ENCODE measurements at regions not wholly inside any gene's neighbourhood (a gene's known extent, or its start where the extent isn't known, plus 50 kb on each side); places are given as distances from the start of the nearest gene placed in this dataset.

- Histone ChIP-seq H4K91ac (replicated peaks; ENCODE audit: insufficient read length, low read length) (no peak overlapping the region), H3K4me1 (replicated peaks in 1 of 4; ENCODE audit: control insufficient read depth in 3 of 4, insufficient read depth in 4 of 4, low read length in 3 of 4) (peaks cover 0 to 4% (median 0%) of the 10 kb centered on the region in 4 experiments; a peak in 2 of 7 replicates), H3K27ac (ENCODE audit: low read depth, low read length) (no peak overlapping the region), H3K4me2 (ENCODE audit: insufficient read depth in 1 of 2, low read depth in 2 of 2, low read length in 2 of 2) (no peak overlapping the region), H3K4me3 (ENCODE audit: extremely low read depth in 1 of 4, insufficient read depth in 2 of 4, low read depth in 3 of 4, low read length in 4 of 4) (no peak overlapping the region), H3K79me2 (ENCODE audit: control insufficient read depth in 1 of 2, insufficient read depth in 2 of 2, low read length in 2 of 2) (no peaks in the 10 kb centered on the region), H4K8ac (ENCODE audit: extremely low read depth, insufficient read depth, low read length) (no peak overlapping the region), H3K27me3 (replicated peaks in 1 of 4; ENCODE audit: control insufficient read depth in 3 of 4, extremely low read depth in 1 of 4, insufficient read depth in 3 of 4, low read length in 3 of 4) (no peaks in the 10 kb centered on the region; a peak in 2 of 7 replicates), H3K14ac (ENCODE audit: insufficient read length) (no peak overlapping the region), H3K4ac (replicated peaks; ENCODE audit: insufficient read length, low read depth, low read length) (no peak overlapping the region), H2BK120ac (replicated peaks; ENCODE audit: low read depth, low read length) (no peak overlapping the region), H3K9ac (replicated peaks in 1 of 4; ENCODE audit: extremely low read depth in 1 of 4, low read depth in 3 of 4, low read length in 3 of 4) (no peak overlapping the region), H3K18ac (ENCODE audit: extremely low read depth, low read length) (no peak overlapping the region), H2BK20ac (ENCODE audit: low read length) (no peak overlapping the region), H2BK12ac (ENCODE audit: low read depth, low read length) (no peak overlapping the region), H2BK15ac (ENCODE audit: low read length) (peak overlapping the region; percentile 85; the same call in 1 of the 2 replicates), H3K9me3 (ENCODE audit: insufficient read depth in 2 of 2, low read depth in 1 of 2, low read length in 1 of 2) (no peaks in the 10 kb centered on the region), H3K23ac (ENCODE audit: insufficient read length) (no peak overlapping the region), H2AFZ (ENCODE audit: low read length) (no peak overlapping the region), H2AK5ac (ENCODE audit: low read depth, low read length) (no peak overlapping the region), H4K5ac (ENCODE audit: insufficient read length, low read depth, low read length) (no peak overlapping the region), H3K23me2 (ENCODE audit: low read depth, low read length) (no peaks in the 10 kb centered on the region; the same call in none of the 2 replicates), H3K79me1 (ENCODE audit: low read depth, low read length) (no peaks in the 10 kb centered on the region), H2BK5ac (ENCODE audit: low read depth, low read length) (no peak overlapping the region), H3K36me3 (ENCODE audit: control insufficient read depth in 2 of 4, insufficient read depth in 4 of 4, low read length in 3 of 4) (no peaks in the 10 kb centered on the region), H3K56ac (replicated peaks; ENCODE audit: insufficient read length, low read depth, low read length) (no peak overlapping the region), H4K20me1 (replicated peaks in 1 of 2; ENCODE audit: control insufficient read depth in 1 of 2, insufficient read depth in 2 of 2, low read length in 2 of 2) (no peaks in the 10 kb centered on the region)
- DNase-seq (ENCODE audit: low read depth in 1 of 2, low spot score in 2 of 2) = no peak
- CTCF ChIA-PET (ENCODE audit: partially characterized antibody) = interaction anchor here (0.7 to 16.8 kb wide), 13 partner anchors 8 to 195 kb away, joined by 3 to 221 read pairs (median 5); partner anchors contain the start of gene PCDH1
- no peak for FAIRE-seq
- TF ChIP-seq POLR2AphosphoS5 (IDR thresholded peaks at IDR 0.05; ENCODE audit: low read depth, low read length) (no peak), PHF8 (conservative IDR thresholded peaks at IDR 0.05; ENCODE audit: low read depth, low read length) (no peak), USF2 (IDR thresholded peaks at IDR 0.05; ENCODE audit: low read length) (no peak)
- POLR2A ChIA-PET (ENCODE audit: partially characterized antibody) = no interaction called here
- WGBS, 2 experiments (ENCODE audit: extremely low coverage in 1 of 2, insufficient coverage in 1 of 2, insufficient read length in 1 of 2, insufficient replicate concordance in 2 of 2, low coverage in 1 of 2, low lambda C conversion rate in 2 of 2, missing lambda C conversion rate in 1 of 2) = 97% methylated on average over 2 of the region's 2 CpGs; no CpG with 5 or more reads in 1 of the 2 experiments
Measured at GRCh38 chr5:141765896-141766551, 84.0 kb upstream of the ARAP3 start.

Measured in H1 (cell line).